ENCODE measurements at regions not wholly inside any gene's neighbourhood (a gene's known extent, or its start where the extent isn't known, plus 50 kb on each side); places are given as distances from the start of the nearest gene placed in this dataset.

DNA sequence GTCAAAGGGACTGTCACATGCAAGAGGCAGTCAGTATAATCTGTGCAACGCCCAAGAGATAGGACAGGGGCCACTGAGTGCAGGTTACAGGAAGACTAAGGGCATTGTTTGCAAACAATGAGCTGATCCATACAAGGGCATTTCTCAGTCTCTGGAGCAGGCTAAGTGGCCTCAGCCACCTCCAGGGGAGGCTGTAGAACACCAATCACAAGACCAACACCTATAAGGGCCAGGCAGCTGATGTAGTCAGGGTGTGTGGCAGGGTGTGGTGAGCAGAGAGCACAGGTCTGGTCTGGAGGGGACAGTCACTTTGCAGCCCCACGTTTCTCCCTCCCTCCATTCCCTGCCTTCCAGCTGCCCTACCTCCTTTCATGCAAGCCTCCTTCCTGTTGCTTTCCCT lies 83.2 kb upstream of the ADRA1B start:
- H3K4me3 ChIP-seq (replicated peaks; ENCODE audit: low read depth, low read length): no peak overlapping the region
- TF ChIP-seq, protein P1, sequence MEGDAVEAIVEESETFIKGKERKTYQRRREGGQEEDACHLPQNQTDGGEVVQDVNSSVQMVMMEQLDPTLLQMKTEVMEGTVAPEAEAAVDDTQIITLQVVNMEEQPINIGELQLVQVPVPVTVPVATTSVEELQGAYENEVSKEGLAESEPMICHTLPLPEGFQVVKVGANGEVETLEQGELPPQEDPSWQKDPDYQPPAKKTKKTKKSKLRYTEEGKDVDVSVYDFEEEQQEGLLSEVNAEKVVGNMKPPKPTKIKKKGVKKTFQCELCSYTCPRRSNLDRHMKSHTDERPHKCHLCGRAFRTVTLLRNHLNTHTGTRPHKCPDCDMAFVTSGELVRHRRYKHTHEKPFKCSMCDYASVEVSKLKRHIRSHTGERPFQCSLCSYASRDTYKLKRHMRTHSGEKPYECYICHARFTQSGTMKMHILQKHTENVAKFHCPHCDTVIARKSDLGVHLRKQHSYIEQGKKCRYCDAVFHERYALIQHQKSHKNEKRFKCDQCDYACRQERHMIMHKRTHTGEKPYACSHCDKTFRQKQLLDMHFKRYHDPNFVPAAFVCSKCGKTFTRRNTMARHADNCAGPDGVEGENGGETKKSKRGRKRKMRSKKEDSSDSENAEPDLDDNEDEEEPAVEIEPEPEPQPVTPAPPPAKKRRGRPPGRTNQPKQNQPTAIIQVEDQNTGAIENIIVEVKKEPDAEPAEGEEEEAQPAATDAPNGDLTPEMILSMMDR (IDR thresholded peaks at IDR 0.05; ENCODE audit: low read length, missing control alignments): no peak
- no peak for DNase-seq (ENCODE audit: low read depth)

DNA sequence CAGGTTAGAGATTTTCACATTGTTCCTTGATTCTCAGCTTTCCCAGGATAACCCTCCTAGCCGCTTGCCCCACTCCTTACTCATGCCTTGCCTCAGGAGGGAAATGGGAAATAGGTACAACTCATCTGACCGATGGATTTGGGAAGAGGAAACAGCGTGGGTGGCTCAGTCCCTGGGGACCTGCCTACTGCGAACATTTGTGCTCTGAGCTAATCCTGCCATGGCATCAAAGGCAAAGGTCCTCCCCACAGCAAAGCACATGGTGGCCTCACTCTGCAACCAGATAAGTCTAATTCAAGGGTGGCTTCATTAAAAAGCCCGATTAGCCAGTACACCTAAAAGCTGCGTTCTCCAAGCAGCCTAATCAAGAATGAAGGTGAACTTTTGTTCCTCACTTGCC lies 82.4 kb upstream of the ADRA1B start:
- no peak overlapping the region for H3K4me3 ChIP-seq (replicated peaks; ENCODE audit: low read depth, low read length)
- DNase-seq (ENCODE audit: low read depth): no peak
- TF ChIP-seq, protein P1 (IDR thresholded peaks at IDR 0.05; ENCODE audit: low read length, missing control alignments): no peak

DNA sequence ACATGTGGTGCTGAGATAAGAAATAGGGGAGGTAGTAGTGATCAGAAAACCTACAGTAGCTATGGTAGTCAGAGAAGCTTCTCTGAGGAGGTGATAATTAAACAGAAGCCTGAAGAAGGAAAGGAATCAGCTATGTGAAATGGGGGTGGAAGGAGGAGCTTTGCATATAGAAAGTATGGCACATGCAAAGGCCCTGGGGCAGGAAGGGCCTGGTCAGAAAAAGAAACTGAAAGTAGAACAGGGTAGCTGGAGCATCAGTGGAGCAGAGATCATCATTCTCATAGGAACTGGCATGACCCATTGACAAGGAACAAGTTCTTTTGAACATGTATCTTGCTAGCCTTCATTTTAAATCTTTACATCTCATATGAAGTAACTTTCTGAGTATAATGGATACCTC lies 80.7 kb upstream of the ADRA1B start:
- TF ChIP-seq, protein P1 (IDR thresholded peaks at IDR 0.05; ENCODE audit: low read length, missing control alignments): no peak
- DNase-seq (ENCODE audit: low read depth): no peak
- no peak overlapping the region for H3K4me3 ChIP-seq (replicated peaks; ENCODE audit: low read depth, low read length)

DNA sequence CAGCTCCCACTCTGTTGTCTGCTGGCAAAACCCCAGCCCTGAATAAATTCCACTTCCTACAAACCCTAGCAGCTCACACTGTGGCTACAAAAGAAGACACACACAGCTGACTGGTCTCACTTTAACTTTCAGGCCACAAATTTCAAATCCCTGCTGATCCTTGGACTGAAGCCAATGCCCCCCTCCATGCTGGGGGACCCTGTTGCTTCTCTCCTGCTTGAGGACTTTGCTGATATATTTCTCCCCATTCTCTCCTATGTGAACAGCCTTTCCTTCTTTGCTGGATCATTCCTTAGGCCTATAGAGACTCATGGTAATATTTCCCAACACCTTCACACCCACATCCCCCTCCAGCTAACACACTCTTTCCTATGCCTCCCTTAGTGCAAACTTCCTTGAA lies 79.6 kb upstream of the ADRA1B start:
- TF ChIP-seq, protein P1 (IDR thresholded peaks at IDR 0.05; ENCODE audit: low read length, missing control alignments): no peak
- no peak for DNase-seq (ENCODE audit: low read depth)
- no peak overlapping the region for H3K4me3 ChIP-seq (replicated peaks; ENCODE audit: low read depth, low read length)

DNA sequence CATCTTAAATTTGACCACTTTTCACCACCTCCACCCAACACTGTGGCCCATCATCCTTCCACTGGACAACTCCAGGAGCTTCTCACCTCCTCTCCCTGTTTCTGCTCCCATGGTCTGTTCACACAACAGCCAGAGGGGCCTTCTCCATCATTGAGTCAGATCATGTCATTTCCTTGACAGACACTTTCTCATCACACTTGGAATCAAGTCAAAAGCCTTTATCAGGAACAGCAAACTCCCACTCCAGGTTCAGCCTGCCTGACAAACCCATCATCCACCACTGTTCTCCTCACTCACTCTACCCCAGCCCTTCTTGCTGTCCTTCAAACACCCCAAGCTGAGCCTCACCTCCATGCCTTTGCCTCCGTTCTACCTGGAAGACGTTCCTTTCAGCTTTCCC lies 78.4 kb upstream of the ADRA1B start:
- no peak overlapping the region for H3K4me3 ChIP-seq (replicated peaks; ENCODE audit: low read depth, low read length)
- no peak for DNase-seq (ENCODE audit: low read depth)
- TF ChIP-seq, protein P1 (IDR thresholded peaks at IDR 0.05; ENCODE audit: low read length, missing control alignments): no peak

DNA sequence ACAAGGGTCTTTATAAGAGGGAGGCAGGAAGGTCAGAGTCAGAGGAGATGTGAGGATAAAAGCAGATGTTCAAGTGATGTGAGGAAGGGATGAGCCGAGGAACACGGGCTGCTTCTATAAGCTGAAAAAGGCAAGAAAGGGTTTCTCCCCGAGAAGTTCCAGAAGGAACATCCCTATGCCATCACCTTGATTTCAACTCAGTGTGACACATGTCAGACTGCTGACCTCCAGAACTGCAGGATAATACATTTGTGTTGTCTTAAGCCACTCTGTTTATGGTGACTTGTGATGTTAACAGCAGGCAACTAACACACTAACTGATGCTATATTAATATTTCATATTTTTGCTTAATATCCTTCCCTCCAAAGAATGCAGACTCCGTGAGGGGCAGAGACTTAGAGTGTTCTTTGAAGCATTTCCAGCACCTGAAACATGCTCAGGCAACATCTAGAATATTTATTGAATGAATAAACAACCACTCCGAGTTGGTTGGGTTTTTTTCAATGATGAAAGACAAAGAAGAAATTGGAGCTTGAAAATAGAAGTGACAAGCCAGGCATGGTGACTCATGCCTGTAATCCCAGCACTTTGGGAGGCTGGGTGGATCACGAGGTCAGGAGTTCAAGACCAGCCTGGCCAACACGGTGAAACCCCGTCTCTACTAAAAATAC lies 77.6 kb upstream of the ADRA1B start:
- TF ChIP-seq, protein P1 (IDR thresholded peaks at IDR 0.05; ENCODE audit: low read length, missing control alignments): no peak
- DNase-seq (ENCODE audit: low read depth): no peak
- H3K4me3 ChIP-seq (replicated peaks; ENCODE audit: low read depth, low read length): no peak overlapping the region
